ENCODE measurements at regions not wholly inside any gene's neighbourhood (a gene's known extent, or its start where the extent isn't known, plus 50 kb on each side); places are given as distances from the start of the nearest gene placed in this dataset.

GRCh38 chr22:49141761-49142160 lies 685.9 kb downstream of the BRD1 start:
- TF ChIP-seq CTCF (conservative IDR thresholded peaks at IDR 0.05; ENCODE audit: low read length) (no peak), EZH2phosphoT487 (IDR thresholded peaks at IDR 0.05; ENCODE audit: borderline replicate concordance) (no peak)
